Hepatic stellate cell (primary cell): ENCODE measurements at regions not wholly inside any gene's neighbourhood (a gene's known extent, or its start where the extent isn't known, plus 50 kb on each side); places are given as distances from the start of the nearest gene placed in this dataset.

Experiments used
- DNase-seq: peaks from one replicate; pipeline ENCODE4 v3.0.0; 2011; ENCODE audit warnings: low spot score

DNA sequence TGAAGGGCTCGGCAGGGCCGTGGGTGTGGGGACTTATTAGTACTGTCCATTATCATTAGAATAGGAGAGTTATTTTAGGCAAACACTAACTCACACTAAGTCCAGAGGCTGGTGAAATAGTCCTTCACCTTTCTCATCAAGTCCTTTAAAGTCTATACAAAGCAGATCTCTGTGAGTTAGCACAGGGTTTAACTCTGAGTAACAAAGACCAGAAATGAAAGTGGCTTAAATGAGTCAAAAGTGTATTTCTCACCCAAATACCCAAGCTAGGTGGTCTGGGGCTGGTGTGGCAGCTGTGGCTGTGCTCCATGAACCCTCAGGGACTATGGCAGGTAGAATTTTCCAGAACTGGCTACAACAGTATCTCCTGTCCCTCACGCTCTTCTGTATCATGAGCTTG, 263.2 kb downstream of the BCOR start:
- DNase-seq, result no peak

DNA sequence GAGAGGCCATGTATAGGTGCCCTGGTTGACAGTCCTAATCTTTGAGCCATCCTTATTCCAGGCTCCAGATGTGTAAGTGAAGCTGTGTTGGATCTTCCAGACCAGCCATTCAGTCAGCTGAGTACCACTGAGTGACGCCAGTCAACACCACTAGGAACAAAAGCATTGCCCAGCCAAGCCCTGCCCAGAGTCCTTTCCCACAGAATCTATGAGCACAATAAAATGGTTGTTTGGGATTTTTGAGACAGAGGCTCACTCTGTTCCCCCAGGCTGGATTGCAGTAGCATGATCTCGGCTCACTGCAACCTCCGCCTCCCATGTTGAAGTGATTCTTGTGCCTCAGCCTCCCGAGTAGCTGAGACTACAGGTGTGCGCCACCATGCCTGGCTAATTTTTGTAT, 262.5 kb downstream of the BCOR start:
- no peak for DNase-seq

DNA sequence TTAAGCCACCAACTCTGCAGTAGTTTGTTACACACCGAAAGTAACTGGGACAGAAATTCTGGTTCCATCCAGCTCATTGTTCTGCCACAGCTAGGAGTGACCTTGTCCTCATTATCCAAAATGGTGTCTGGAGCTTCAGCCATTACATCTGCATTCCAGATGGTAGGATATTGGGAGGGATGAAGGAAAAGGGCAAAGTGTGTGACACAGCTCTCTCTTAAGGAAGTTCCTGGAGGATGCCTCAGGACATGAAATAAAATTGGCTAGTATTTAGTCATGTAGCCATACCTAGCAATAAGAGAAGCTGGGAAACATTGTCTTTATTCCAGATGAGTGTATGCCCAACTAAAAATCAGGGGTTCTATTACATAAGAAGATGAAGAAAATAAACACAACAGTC, 262.0 kb downstream of the BCOR start:
- DNase-seq, result no peak

DNA sequence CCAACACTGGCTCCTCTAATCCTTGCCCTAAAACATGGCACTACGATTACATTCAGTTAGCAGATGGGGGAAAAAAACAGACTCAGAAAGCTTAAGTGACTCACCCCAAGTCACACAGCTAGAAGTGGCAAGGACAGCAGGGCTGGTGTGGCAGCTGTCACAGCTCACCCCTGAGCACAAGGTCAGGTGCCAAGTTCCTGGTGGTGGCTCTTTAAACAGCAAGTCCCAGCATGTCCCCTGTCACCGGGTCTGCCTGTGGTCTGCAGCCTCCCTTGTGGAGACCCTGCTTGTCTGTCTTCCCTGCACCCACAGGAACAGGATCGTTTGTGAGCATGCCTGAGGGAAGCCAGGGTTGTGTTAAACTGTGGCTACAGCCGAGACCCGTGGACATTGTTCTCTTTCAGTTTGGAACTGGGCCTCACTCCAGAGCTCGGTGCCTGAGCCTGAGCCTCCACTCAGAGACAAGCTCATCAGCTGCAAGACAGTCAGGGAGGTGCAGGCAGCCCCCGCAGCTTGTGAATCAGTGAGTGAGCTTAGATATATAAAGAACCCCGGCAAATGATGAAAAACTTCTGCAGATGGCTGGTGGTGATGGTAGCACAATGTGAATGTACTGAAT, 260.8 kb downstream of the BCOR start:
- no peak for DNase-seq

DNA sequence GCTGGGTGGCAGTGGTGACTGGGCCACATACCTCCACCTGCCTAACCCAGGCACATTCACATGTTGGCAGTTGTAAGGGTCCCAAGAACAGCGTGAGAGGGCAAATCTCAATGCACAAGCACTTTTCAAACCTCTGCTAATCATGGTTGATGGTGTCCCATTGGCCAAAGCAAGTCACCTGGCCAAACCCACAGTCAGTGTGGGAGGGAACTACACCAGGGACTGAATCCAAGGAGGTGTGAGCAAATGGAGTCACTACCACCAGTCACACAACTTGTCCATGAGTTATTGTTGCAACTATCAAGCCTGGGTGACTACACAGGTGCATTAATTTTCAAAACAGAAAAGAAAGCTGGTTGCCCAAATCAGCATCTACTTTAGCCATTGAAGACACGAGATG, 260.1 kb downstream of the BCOR start:
- DNase-seq, result no peak

DNA sequence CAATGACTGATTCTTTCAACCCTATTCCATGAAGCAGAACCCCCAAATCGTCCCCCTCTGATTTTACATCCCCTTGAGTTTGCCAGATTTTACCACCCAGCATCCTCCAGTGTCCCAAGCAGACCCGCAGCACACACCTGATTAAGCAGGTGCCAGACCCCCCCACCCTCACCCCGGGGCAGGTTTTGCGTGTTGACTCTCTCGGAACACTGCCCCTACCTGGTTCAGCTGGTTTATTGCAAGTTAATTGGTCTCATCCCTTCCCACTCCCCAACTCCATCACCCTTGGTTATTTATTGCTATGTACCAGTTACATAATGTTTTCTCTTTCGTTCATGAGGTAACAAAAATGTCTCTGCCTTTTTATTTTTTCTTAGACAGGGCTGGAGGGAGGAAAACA, 258.4 kb downstream of the BCOR start:
- DNase-seq, result no peak

DNA sequence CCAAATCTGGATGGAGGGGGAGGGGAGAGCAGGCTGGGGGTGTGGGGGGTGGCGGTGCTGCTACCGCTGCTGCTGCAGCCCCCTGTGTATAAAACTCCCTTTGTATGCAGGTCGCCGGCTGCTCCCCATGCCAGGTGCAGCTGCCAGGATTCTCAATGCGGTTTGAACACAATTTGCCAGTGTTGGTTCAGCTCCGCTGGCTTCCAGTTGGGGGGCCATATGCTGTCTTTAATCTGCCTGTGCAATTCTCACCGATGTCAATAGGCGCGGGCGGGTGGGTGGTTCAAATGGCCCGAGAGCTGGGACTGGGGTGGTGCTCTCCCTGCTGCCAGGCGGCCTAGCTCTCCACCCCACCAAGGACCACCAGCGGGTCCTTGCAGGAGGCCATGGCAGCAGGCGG, 257.6 kb downstream of the BCOR start:
- no peak for DNase-seq

DNA sequence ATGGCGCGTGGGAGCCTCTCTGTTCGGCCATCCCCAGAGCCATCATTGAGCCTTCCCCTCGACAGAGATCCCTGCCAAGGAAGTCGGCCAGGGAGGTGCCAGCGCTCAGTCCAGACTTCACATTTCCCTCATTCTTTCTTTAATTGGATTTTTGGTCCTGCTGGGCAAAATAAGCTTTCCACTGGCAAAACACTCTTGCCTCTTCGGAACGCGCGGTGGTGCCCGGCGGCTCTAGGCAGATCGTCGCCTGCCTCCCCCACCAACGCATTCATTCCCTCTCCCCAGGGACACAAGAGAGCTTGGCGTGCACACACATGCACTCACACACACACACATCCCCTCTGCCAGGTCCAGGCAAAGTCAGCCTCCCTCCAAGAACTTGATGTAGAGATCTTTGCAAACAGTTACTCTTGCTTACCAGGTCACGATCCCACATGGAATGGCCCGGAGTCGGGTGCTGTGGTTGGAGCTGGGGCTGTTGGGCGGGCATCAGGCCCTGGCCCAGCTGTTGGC, 257.1 kb downstream of the BCOR start:
- DNase-seq, result no peak

DNA sequence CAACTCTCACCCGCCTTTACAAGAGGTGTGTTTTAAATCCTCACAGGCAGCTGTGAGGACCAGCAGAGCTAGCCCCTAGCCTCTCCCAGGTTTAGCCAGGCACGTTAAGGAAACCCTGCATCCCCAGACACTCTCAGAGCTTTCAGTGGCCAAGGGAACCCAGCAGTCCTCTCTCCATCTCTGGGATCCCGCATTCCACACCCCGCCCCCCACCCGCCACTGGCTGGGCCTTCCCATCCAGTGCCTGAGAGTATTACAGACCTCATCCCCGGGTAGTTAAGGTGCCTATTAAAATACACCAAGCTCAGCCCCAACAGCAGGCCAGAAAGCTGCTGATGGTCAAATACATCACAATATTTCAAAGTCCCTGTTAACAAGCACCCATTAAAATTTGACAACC, 256.2 kb downstream of the BCOR start:
- DNase-seq, result no peak

DNA sequence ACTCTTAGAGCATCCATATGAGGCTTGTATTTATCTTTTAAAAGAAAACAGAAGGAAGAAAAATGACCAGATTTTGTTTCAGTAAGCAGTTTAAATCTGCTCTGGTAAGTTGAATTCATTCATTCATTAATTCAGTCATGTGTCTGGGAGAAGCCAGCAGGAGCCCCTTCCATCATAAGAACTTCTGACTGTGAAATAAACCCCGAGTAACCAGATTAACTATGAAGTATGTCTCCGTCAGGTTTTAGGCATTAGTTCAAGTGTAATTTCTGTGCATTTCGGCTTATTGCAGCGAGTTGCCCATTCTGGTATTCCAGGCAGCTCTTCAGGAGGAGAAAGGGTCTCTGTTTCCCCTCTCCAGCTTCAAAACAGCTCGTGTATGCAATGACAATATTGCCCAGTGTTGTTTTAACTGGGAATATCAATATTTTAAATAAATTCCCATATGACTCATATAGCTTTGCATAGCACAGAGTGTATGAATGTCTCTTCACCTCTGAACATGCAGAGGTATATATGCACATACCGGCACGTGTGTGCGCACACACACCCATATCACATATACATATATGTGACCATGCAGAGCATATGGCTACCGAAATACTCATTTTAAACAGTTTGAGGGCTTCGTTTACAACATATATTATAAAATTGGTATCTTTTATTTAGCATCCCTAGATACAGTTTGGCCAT, 255.3 kb downstream of the BCOR start:
- no peak for DNase-seq

DNA sequence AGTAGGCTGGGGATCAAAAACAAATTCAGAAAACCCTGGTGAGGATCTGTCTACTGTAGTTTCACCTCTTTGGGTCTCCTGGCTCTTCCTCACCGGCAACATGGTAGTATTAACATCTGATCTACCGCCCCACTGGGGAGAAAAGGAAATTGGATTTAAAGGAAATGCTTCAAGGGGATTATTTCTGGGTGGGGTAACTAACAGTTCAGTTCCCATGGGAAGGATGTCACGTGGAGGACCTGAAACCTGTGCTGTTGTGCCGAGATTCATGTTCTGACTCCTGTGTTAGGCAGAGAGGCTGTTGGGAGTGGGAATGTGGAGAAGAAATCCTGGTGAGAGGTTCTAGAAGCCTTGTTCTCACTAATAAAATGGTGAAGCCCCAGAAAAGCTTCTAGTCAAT, 254.4 kb downstream of the BCOR start:
- DNase-seq, result no peak

DNA sequence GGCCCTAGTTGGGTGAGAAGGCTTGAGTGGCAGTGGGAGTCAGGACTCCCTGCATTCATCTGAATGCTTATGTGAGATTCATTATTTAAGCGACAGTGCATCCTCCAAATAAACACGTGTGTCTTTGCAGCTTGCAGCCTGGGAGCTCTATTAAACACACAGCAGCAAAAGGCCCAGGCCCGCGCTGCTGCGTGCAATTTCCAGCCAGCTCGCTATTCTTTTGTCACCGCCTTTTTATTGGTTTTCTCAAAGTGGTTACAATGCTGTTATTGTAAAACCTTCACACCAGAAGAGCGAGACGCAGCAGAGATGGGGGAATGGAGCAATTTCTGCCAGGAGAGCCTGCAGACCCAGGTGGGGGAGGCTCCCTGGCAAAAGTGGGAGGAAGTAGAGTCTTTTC, 252.5 kb downstream of the BCOR start:
- DNase-seq, result no peak

DNA sequence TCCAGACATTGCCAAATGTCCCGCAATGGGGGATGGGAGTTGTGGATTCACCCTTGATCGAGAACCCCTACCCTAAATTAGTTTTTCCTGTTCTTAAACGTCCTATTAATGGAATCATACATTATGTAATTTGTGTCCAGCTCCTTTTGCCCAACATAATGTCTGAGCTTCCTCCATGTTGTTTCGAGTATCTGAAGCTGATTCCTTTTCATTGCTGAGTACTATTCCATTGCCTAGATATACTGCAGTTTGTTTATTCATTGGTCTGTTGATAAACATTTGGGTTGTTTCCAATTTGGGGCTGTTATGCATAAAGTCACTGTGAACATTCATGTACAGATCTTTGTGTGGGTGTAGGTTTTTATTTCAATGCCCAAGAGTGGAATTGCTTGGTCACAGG, 251.3 kb downstream of the BCOR start:
- no peak for DNase-seq

DNA sequence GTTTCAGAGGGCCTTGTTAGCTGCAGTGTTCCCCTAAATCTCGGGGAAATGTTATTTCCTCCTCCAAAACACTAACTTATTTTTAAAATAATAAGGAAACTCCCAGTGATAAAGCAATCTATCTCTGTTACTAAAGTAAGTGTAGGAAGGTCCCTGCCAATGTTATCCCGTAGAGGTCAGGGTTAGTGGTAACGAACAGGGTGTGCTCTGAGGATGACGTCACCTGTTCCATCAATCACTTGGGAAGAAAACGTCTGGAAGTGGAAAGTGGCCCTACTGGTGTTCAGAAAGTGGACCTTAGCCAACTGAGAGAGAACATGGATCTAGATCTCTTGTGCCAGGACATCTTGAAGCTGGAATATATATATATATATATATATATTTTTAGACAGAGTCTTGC, 249.5 kb downstream of the BCOR start:
- DNase-seq, result no peak

DNA sequence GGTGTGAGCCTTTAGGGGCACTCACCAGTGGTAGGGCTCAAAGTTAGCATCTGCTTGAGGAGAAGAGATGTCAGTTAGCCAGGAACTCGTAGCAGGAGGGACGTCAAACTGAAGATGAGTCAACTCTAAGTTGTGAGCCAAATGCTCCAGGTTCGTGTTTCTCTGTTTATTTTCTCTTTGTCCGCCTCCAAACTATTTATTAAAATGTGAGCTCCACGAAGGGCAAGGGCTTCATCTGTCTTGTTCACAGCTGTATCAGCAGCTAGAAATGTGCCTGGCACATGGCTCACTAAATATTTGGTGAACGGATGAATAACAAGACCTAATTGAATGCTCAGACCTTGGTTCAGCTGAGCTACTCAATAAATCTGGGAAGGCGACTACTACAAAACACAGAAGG, 248.9 kb downstream of the BCOR start:
- DNase-seq, result peak; percentile 17

DNA sequence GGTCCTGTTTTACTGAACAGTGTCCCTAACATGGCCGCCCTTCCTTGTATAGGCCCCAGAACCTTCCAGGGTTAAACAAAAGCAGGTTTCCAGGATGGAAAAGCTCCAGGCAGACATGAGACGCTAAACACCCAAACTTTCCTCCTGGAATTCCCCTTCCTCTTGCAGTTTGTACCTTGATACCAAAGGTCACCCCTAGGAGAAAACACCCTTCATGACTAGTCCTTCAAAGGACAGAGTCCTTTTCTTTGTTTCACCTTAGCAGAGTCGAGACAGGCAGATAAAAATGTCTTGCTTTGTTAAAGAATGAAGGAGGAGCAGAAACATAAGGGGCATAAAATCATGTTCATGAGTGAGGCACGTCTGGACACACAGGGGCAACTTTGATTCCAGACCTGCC, 247.5 kb downstream of the BCOR start:
- no peak for DNase-seq

DNA sequence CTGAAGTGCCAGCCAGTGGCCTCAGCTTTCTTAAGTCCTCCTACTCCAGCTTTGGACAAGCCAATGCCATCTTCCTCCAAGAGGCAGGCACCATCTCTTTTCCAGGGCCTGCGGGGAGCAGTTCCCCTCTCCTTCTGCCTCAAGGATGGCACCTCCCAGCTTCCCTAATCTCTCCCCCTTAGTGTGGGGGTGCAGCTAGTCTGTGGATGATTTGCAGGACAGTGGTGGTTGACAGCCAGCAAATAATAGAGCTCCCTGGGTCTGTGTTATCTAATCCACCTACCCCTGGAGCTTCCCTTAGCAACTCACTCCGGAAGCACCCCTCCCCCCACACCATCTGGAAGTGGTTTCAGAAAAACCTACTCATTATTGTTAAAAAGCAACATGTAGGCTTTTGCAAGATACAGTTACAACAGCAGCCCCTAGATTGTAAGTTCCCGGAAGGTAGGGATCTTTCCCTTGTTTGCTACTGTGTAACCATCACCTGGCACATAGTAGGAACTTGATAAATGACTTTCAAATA, 247.1 kb downstream of the BCOR start:
- DNase-seq, result peak; percentile 29

DNA sequence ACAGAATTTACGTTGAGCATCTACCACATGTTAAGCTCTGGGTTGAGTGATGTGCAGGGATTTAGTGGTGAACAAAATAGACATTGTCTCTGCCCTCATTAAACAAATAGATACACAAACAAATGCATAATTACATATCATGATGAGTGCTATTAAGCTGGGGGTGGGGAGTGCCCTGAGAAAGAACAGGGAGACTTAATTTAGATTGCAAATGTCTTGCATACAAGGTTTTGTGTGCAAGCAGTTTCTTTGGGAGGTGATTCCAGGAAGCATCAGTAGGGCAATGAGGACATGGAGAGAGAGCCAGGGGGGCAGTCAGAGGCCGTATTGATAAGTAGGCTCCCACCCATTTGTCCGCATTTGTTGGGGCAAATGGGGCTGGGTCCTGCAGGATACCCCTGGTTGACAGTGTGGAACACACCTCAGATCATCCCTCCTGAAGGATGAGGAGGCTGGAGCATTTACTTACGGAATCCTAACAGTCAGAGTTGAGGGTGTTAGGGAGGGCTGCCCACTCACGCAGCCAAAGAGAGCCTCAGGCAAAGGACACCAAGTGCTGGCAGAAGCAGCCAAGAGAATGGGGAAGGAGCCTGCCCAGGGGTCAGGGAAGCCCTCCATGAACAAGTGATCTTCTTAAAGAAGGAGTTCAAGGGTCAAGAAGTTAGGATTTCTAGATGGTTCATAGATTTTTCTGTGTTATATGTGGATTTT, 245.9 kb downstream of the BCOR start:
- DNase-seq, result no peak

DNA sequence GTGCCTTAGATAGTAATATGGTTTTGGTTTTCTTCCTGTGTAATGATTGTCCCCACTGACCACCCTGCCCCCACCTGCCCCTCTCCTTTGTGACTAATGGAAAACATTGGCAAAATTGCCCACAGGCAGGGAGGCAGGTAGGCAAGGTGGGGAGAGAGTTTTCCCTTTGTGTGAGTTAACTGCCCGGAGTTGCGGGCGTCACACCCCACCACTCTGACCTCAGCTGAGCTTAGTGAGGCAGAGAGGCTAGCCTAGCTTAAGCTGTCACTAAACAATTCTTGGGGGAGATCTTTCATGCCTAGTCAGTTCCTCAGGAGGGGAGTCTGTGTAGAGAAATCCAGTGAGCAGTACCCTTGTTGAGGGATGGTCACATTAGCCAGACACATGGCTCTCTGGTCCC, 245.3 kb downstream of the BCOR start:
- DNase-seq, result no peak

DNA sequence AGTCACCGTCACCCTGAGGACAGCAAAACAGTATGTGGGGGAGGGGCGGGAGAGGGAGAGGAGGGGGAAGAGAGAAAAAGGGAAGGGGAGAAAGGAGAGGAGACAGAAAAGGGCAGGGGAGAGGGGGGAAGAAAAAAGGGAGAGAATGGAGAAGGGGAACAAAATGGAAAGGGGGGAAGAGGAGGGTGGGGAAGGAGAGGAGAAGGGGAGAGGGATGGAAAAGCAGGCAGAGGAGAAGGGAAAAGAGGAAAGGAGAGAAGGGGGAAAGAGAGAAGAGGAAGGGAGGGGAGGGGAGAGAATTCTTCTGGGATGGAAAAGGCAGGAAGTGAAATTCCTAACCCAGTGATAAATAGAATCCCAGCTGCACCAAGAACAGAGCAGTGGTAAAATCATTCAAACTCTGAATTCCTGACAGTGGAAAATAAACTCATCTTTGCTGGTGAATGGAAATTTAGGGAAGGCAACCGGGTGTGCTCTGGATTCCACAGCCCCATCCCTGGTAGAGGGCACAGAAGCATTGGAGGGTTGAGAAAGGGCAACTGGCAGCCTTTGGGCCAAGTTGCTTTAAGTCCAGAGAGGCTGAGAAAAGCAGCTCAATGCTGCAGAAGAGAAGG, 244.2 kb downstream of the BCOR start:
- DNase-seq, result peak; percentile 23

DNA sequence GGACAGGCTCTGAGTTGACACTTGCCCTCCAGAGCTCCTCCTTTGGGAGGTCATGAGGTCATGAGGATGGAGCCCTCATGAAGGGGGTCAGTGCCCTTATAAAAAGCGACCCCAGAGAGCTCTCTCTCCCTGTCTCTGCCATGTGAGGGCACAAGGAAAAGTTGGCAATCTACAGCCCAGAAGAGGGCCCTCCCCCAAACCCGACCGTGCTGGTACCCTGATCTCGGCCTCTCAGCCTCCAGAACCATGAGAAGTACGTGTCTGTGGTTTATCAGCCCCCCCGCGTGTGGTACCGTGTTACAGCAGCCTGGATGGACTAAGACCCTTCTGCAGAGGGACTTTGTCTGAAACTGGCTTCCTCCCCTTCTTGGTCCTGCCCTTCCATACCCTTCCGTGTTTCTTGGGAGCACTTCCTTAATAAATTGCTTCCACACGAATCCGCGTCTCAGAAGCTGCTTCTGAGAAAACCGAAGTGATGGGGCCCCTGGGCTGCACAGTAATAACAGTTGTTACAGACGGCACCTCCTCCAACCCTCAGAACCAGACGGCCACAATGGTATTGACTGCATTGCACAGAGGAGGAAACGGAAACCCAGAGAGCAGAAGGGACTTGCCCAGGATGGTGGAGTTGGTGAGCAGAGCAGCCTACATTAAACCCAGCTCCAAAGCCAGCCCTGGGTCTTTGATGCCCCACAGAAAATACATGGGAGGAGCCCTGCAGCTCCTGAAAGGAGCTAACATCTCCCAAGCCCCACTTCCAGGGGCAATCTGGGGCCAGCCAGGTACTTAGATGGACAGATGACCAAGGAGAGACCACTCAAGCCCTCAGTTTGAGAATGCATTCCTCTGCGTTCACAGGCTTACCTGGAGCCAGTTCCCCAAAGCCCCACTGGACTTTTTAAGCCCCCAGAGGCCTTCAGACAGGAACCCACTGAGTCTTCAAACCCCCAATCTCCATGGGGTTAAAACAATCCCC, 242.7 kb downstream of the BCOR start:
- DNase-seq, result no peak

DNA sequence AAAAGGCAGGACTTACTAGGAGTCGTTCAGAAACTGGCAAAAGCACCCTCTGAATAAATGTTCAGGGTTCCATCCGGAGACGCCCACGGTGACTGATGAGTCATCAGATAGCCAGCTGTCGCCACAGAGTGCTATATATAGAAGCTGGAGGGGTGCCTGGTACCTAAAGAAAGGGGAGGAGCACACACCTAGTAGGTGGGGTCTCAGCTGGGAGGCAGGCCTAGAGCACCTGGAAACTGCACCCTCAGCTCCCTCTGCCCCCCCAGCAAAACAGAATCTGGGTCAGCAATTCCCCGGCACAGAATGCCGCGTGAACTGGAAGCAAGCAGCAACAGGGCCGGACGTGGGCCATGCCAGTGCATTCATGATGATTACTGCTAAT, 242.0 kb downstream of the BCOR start:
- peak; percentile 42 for DNase-seq
